ENCODE measurements at regions not wholly inside any gene's neighbourhood (a gene's known extent, or its start where the extent isn't known, plus 50 kb on each side); places are given as distances from the start of the nearest gene placed in this dataset.

DNA sequence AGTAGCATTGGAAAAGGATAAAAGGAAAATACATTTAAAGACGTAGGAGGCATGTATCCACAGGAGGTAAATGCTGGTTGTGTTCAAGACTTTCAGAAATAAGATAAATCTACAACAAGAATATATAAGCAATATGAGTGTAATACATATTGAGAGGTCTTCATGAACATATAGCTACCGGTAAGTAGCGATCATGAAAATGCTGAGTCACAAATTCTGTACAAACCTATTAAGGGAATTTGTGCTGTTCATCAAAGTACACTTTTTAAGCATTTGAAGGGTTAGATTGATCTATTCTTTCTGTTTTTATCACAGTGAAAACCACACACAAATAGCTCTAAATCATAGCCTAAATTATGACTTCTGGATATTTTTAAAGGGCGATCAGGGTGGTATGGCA is 173.1 kb upstream of the NYAP2 start:
- DNase-seq (no peak), ATAC-seq (no peak)
- Mint-ChIP-seq H3K4me1 (no peaks in the 10 kb centered on the region), H3K9me3 (ENCODE audit: low read depth) (no peaks in the 10 kb centered on the region), H3K36me3 (no peaks in the 10 kb centered on the region), H3K27ac (no peak overlapping the region), H3K4me3 (no peak overlapping the region), H3K27me3 (no peaks in the 10 kb centered on the region)
- CTCF ChIA-PET, result interaction anchor here (1.6 kb wide), 1 partner anchor 9 kb away, joined by 6 read pairs; no protein-coding TSS in a partner anchor

- Mint-ChIP-seq H3K36me3 (no peaks in the 10 kb centered on the region), H3K4me1 (no peaks in the 10 kb centered on the region), H3K4me3 (no peak overlapping the region), H3K27ac (no peak overlapping the region), H3K9me3 (ENCODE audit: low read depth) (no peaks in the 10 kb centered on the region), H3K27me3 (no peaks in the 10 kb centered on the region)
- ATAC-seq, result no peak
- no peak for DNase-seq
- CTCF ChIA-PET, result no interaction called here
Observed at GRCh38 chr2:225223301-225223700, 176.2 kb upstream of the NYAP2 start.

- Mint-ChIP-seq H3K4me1 (no peaks in the 10 kb centered on the region), H3K36me3 (no peaks in the 10 kb centered on the region), H3K4me3 (no peak overlapping the region), H3K27me3 (peaks cover 6% of the 10 kb centered on the region), H3K9me3 (ENCODE audit: low read depth) (no peaks in the 10 kb centered on the region), H3K27ac (no peak overlapping the region)
- CTCF ChIA-PET, result no interaction called here
- DNase-seq, result no peak
- ATAC-seq, result no peak
Observed at GRCh38 chr2:225207471-225207870, 165.2 kb upstream of the DOCK10 start.

DNA sequence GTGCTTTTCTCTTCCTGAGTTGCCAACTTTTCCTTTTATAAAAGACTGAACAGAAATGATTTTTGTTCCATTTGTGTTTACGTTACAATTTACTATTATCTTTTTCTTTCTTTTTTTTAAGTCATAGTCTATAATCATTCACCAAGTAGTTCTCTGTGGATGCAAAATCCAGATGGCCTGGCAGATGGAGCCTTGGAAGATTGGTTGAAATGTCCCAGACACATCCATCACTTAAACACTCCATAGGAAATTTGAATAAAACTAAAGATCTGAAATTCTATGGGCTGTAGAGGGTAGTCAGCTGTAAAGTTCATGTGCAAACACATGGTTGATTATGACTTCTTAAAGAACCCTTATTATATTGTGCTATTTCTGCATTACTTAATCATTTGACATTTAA is 164.8 kb upstream of the DOCK10 start:
- DNase-seq (no peak), ATAC-seq (no peak)
- no peaks in the 10 kb centered on the region for H3K36me3 Mint-ChIP-seq
- no peaks in the 10 kb centered on the region for H3K4me1 Mint-ChIP-seq
- no peak overlapping the region for H3K4me3 Mint-ChIP-seq
- no peaks in the 10 kb centered on the region for H3K9me3 Mint-ChIP-seq (ENCODE audit: low read depth)
- no peak overlapping the region for H3K27ac Mint-ChIP-seq
- CTCF ChIA-PET, result no interaction called here
- H3K27me3 Mint-ChIP-seq, result peaks cover 6% of the 10 kb centered on the region

DNA sequence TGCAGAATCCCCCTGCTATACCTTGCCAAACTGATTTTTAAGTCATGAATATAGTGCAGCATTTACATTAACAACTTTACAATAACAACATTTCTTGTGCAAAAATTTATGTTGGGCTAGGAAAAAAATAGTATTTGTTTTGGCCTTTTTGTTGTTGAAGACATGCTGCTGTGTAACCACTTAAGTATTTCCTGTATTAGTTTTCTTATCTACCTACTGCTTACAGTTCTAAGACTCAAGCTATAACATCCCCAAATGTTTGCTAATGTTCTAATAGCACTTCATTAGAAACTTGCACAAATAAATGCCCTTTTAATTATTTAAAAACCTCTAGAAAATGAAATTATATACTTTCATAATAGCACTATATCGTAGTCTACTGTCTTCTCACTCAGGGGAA is 154.3 kb upstream of the DOCK10 start:
- H3K27me3 Mint-ChIP-seq, result no peaks in the 10 kb centered on the region
- DNase-seq (no peak), ATAC-seq (no peak)

GRCh38 chr2:225192869-225193268 is 150.6 kb upstream of the DOCK10 start:
- DNase-seq (no peak), ATAC-seq (no peak)
- Mint-ChIP-seq H3K36me3 (no peaks in the 10 kb centered on the region), H3K27ac (no peak overlapping the region), H3K27me3 (peaks cover 8% of the 10 kb centered on the region), H3K4me1 (no peaks in the 10 kb centered on the region), H3K4me3 (no peak overlapping the region), H3K9me3 (ENCODE audit: low read depth) (no peaks in the 10 kb centered on the region)
- CTCF ChIA-PET, result no interaction called here

More for the DNA sequence above, 154.3 kb upstream of the DOCK10 start:
- Mint-ChIP-seq H3K36me3 (no peaks in the 10 kb centered on the region), H3K27ac (no peak overlapping the region), H3K4me1 (no peaks in the 10 kb centered on the region), H3K4me3 (no peak overlapping the region), H3K9me3 (ENCODE audit: low read depth) (no peaks in the 10 kb centered on the region)
- CTCF ChIA-PET, result no interaction called here

DNA sequence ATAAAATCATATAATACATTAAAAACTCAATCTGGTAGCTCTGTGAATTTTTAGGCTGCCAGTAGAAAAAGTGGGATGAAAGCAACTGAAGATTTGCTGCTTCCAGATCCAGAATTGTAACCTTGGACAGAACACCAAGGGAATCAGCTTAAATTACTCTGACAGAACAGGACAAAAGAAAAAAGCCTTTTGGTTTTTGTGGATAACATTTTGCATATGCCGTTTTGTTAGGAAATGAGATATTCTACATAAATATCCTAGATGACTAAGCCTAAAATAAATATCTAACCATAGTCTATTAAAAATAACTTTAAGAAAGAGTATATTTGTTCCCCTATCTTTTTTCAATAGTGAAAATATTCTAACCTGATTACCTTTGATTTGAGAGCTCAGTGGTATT is 148.7 kb upstream of the DOCK10 start:
- CTCF ChIA-PET, result no interaction called here
- peaks cover 8% of the 10 kb centered on the region for H3K27me3 Mint-ChIP-seq
- no peaks in the 10 kb centered on the region for H3K4me1 Mint-ChIP-seq
- H3K9me3 Mint-ChIP-seq (ENCODE audit: low read depth), result no peaks in the 10 kb centered on the region
- DNase-seq (no peak), ATAC-seq (no peak)
- H3K36me3 Mint-ChIP-seq, result no peaks in the 10 kb centered on the region
- no peak overlapping the region for H3K4me3 Mint-ChIP-seq
- no peak overlapping the region for H3K27ac Mint-ChIP-seq

DNA sequence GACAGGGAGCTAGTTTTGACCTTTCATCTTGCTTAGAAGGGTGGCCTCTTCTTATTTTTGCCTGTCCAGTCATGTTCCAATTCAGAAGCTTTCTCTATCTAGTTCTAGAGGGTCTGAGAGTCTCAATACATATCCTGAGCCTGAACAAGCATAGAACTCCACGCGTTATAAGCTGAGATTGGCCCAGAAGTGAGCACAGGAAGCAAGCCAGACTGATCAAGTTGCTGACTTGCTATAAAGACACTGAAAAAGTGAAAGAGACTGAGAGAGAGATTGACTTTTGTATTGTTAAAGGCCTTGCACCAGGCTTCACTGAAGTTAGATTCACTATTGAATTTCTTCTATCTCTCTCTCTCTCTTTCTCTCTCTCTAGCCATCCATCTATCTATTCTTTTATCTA is 142.7 kb upstream of the DOCK10 start:
- DNase-seq, result no peak
- no peaks in the 10 kb centered on the region for H3K4me1 Mint-ChIP-seq
- no peaks in the 10 kb centered on the region for H3K9me3 Mint-ChIP-seq (ENCODE audit: low read depth)
- peaks cover 6% of the 10 kb centered on the region for H3K27me3 Mint-ChIP-seq
- CTCF ChIA-PET, result no interaction called here
- H3K4me3 Mint-ChIP-seq, result no peak overlapping the region
- ATAC-seq, result no peak
- no peak overlapping the region for H3K27ac Mint-ChIP-seq
- H3K36me3 Mint-ChIP-seq, result no peaks in the 10 kb centered on the region

- CTCF ChIA-PET, result interaction anchor here (0.6 kb wide), 1 partner anchor 24 kb away, joined by 3 read pairs; no protein-coding TSS in a partner anchor
- H3K4me1 Mint-ChIP-seq, result no peaks in the 10 kb centered on the region
Observed at GRCh38 chr2:225182126-225182525, 139.9 kb upstream of the DOCK10 start.

GRCh38 chr2:225177098-225177497 is 134.8 kb upstream of the DOCK10 start:
- Mint-ChIP-seq H3K9me3 (ENCODE audit: low read depth) (no peaks in the 10 kb centered on the region), H3K4me1 (no peaks in the 10 kb centered on the region), H3K4me3 (no peak overlapping the region), H3K36me3 (no peaks in the 10 kb centered on the region), H3K27ac (no peak overlapping the region), H3K27me3 (no peaks in the 10 kb centered on the region)
- DNase-seq (no peak), ATAC-seq (no peak)
- CTCF ChIA-PET, result no interaction called here

More at GRCh38 chr2:225182126-225182525, 139.9 kb upstream of the DOCK10 start:
- no peak overlapping the region for H3K4me3 Mint-ChIP-seq
- H3K27me3 Mint-ChIP-seq, result no peaks in the 10 kb centered on the region
- no peak for ATAC-seq
- H3K36me3 Mint-ChIP-seq, result no peaks in the 10 kb centered on the region
- no peak for DNase-seq
- H3K9me3 Mint-ChIP-seq (ENCODE audit: low read depth), result no peaks in the 10 kb centered on the region
- no peak overlapping the region for H3K27ac Mint-ChIP-seq

- no peak overlapping the region for H3K27ac Mint-ChIP-seq
- H3K4me3 Mint-ChIP-seq, result no peak overlapping the region
- DNase-seq (no peak), ATAC-seq (no peak)
- H3K36me3 Mint-ChIP-seq, result no peaks in the 10 kb centered on the region
- peaks cover 2% of the 10 kb centered on the region for H3K27me3 Mint-ChIP-seq
- CTCF ChIA-PET, result no interaction called here
- no peaks in the 10 kb centered on the region for H3K9me3 Mint-ChIP-seq (ENCODE audit: low read depth)
- H3K4me1 Mint-ChIP-seq, result no peaks in the 10 kb centered on the region
Observed at GRCh38 chr2:225173909-225174308, 131.6 kb upstream of the DOCK10 start.

DNA sequence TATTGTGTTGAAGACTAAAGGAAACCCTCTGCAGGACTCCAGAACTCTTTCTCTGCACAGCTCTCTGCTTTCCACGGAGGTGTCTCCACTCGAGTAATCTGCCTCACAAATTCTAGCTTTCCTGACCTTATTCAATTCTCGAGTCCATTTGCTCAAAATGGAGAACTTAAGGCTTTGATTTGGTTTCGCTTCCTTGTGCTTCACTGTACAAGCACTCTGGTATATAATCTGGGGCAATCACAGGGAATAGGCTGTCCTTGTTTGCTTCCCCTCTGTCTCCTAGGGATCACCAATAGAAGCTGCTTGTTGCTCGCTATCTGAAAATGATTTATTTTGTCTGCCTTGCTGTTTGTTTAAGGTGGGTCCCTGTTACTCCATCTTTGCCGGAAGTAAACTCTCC is 129.1 kb upstream of the DOCK10 start:
- Mint-ChIP-seq H3K27ac (no peak overlapping the region), H3K4me3 (no peak overlapping the region), H3K4me1 (no peaks in the 10 kb centered on the region), H3K9me3 (ENCODE audit: low read depth) (no peaks in the 10 kb centered on the region), H3K27me3 (peaks cover 2% of the 10 kb centered on the region), H3K36me3 (no peaks in the 10 kb centered on the region)
- ATAC-seq, result no peak
- CTCF ChIA-PET, result no interaction called here
- DNase-seq, result no peak

GRCh38 chr2:225170162-225170561 is 127.9 kb upstream of the DOCK10 start:
- Mint-ChIP-seq H3K4me1 (no peaks in the 10 kb centered on the region), H3K27ac (no peak overlapping the region), H3K36me3 (no peaks in the 10 kb centered on the region), H3K27me3 (peaks cover 2% of the 10 kb centered on the region), H3K9me3 (ENCODE audit: low read depth) (no peaks in the 10 kb centered on the region), H3K4me3 (no peak overlapping the region)
- DNase-seq (no peak), ATAC-seq (no peak)
- CTCF ChIA-PET, result no interaction called here

- CTCF ChIA-PET, result no interaction called here
- Mint-ChIP-seq H3K27ac (no peak overlapping the region), H3K36me3 (no peaks in the 10 kb centered on the region), H3K4me3 (no peak overlapping the region), H3K27me3 (peaks cover 2% of the 10 kb centered on the region), H3K4me1 (no peaks in the 10 kb centered on the region), H3K9me3 (ENCODE audit: low read depth) (no peaks in the 10 kb centered on the region)
- no peak for ATAC-seq
- DNase-seq, result no peak
Observed at GRCh38 chr2:225169396-225169795, 127.1 kb upstream of the DOCK10 start.

GRCh38 chr2:225165052-225165451 is 122.8 kb upstream of the DOCK10 start:
- no peaks in the 10 kb centered on the region for H3K36me3 Mint-ChIP-seq
- ATAC-seq, result no peak
- no peak overlapping the region for H3K4me3 Mint-ChIP-seq
- CTCF ChIA-PET, result no interaction called here
- H3K27ac Mint-ChIP-seq, result no peak overlapping the region
- H3K9me3 Mint-ChIP-seq (ENCODE audit: low read depth), result no peaks in the 10 kb centered on the region
- H3K27me3 Mint-ChIP-seq, result no peaks in the 10 kb centered on the region
- H3K4me1 Mint-ChIP-seq, result no peaks in the 10 kb centered on the region
- no peak for DNase-seq
